Mucosa of stomach (tissue), 1 donor: ENCODE measurements at regions not wholly inside any gene's neighbourhood (a gene's known extent, or its start where the extent isn't known, plus 50 kb on each side); places are given as distances from the start of the nearest gene placed in this dataset.

ENCODE experiments used
- H3K27me3 ChIP-seq: one replicate; pipeline ENCODE4 v1.7.0; 2013; ENCODE audit warnings: mild to moderate bottlenecking, low read length; ENCODE audit not compliant: control insufficient read depth, insufficient read depth
- H3K36me3 ChIP-seq: one replicate; pipeline ENCODE4 v1.7.0; 2013; ENCODE audit warnings: low read length; ENCODE audit not compliant: control insufficient read depth, insufficient read depth
- H3K4me1 ChIP-seq: one replicate; pipeline ENCODE4 v1.7.0; 2013; ENCODE audit warnings: mild to moderate bottlenecking, low read length; ENCODE audit not compliant: control insufficient read depth, insufficient read depth
- H3K4me3 ChIP-seq: one replicate; pipeline ENCODE4 v1.7.0; 2013; ENCODE audit warnings: low read length
- H3K9ac ChIP-seq: one replicate; pipeline ENCODE4 v1.7.0; 2013; ENCODE audit warnings: mild to moderate bottlenecking, low read length, moderate library complexity
- H3K9me3 ChIP-seq: one replicate; pipeline ENCODE4 v1.7.0; 2013; ENCODE audit warnings: mild to moderate bottlenecking, low read length, moderate library complexity; ENCODE audit not compliant: control insufficient read depth
- donor health status: Pancreatic carcinoma.

GRCh38 chr4:22336822-22337221 is 179.0 kb downstream of the ADGRA3 start:
- H3K9ac ChIP-seq: no peak overlapping the region
- H3K4me3 ChIP-seq: no peak overlapping the region
- H3K36me3 ChIP-seq: no peaks in the 10 kb centered on the region
- H3K27me3 ChIP-seq: no peaks in the 10 kb centered on the region
- no peaks in the 10 kb centered on the region for H3K9me3 ChIP-seq
- H3K4me1 ChIP-seq: no peaks in the 10 kb centered on the region

DNA sequence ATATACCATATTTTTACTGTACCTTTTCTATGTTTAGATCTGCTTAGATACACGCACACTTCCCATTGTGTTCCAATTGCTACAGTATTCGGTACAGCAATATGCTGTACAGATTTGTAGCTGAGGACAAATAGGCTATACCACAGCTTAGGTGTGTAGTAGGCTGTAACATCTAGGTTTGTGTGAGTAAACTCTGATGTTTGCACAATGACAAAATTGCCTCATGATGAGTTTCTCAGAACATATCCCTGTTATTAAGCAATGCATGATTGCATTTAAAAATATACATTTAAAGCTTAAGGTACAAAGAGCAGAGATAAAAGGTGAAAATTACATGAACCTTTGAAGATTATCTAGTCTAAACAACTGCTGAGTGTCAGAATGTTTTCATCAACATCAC is 181.7 kb downstream of the ADGRA3 start:
- no peaks in the 10 kb centered on the region for H3K27me3 ChIP-seq
- H3K9ac ChIP-seq: no peak overlapping the region
- H3K36me3 ChIP-seq: no peaks in the 10 kb centered on the region
- H3K4me1 ChIP-seq: no peaks in the 10 kb centered on the region
- H3K9me3 ChIP-seq: no peaks in the 10 kb centered on the region
- no peak overlapping the region for H3K4me3 ChIP-seq

DNA sequence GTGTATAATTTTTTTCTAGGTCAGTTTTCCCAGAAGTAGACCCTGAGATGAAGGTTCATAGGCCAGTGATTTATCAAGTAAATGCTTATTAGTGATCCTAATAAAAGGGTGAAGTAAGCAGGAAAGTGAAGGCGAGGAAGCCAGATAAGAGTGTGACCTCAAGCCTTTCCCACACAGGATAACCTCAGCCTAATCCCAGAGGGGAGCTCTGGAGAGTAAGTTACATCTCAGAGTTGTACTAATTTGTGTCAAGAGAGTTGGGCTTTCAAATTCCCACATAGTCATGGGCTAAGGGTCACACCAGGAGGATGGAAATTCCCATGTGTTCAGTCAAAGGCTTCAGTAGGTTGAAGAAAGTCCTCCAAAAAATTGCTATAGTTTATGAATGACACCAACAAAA is 191.4 kb downstream of the ADGRA3 start:
- no peak overlapping the region for H3K4me3 ChIP-seq
- no peaks in the 10 kb centered on the region for H3K9me3 ChIP-seq
- H3K4me1 ChIP-seq: no peaks in the 10 kb centered on the region
- no peak overlapping the region for H3K9ac ChIP-seq
- no peaks in the 10 kb centered on the region for H3K36me3 ChIP-seq
- no peaks in the 10 kb centered on the region for H3K27me3 ChIP-seq

GRCh38 chr4:22323691-22324090 is 192.2 kb downstream of the ADGRA3 start:
- Histone ChIP-seq H3K9ac (no peak overlapping the region), H3K4me1 (no peaks in the 10 kb centered on the region), H3K36me3 (no peaks in the 10 kb centered on the region), H3K4me3 (no peak overlapping the region), H3K9me3 (no peaks in the 10 kb centered on the region), H3K27me3 (no peaks in the 10 kb centered on the region)

- Histone ChIP-seq H3K4me3 (no peak overlapping the region), H3K9ac (no peak overlapping the region), H3K4me1 (no peaks in the 10 kb centered on the region), H3K9me3 (no peaks in the 10 kb centered on the region), H3K36me3 (no peaks in the 10 kb centered on the region), H3K27me3 (no peaks in the 10 kb centered on the region)
These were observed 192.9 kb downstream of the ADGRA3 start for GRCh38 chr4:22322996-22323395.

- Histone ChIP-seq H3K4me1 (no peaks in the 10 kb centered on the region), H3K4me3 (no peak overlapping the region), H3K27me3 (no peaks in the 10 kb centered on the region), H3K9me3 (no peaks in the 10 kb centered on the region), H3K9ac (no peak overlapping the region), H3K36me3 (no peaks in the 10 kb centered on the region)
These were observed 200.2 kb downstream of the ADGRA3 start for GRCh38 chr4:22315628-22316027.

GRCh38 chr4:22313976-22314375 is 201.9 kb downstream of the ADGRA3 start:
- Histone ChIP-seq H3K9me3 (no peaks in the 10 kb centered on the region), H3K4me3 (no peak overlapping the region), H3K9ac (no peak overlapping the region), H3K27me3 (no peaks in the 10 kb centered on the region), H3K36me3 (no peaks in the 10 kb centered on the region), H3K4me1 (no peaks in the 10 kb centered on the region)

DNA sequence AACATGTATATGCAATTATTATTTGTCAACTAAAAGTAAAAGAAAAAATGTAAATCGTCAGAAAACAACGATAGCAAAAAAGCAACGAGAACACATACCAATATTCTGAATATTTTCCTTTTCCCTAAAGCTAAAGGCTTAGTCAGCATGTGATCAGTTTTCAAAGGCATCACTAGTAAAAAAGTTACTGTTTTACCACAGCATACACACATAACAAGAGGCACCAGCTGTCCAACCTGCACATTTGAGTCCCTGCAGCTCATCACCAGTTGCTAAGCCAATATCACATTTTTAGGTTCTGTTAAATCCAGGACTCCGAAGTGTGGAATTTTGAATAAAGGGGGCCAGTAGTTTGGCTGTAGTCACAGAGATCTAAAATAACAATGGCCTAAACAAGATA is 203.8 kb downstream of the ADGRA3 start:
- Histone ChIP-seq H3K4me1 (no peaks in the 10 kb centered on the region), H3K9ac (no peak overlapping the region), H3K36me3 (no peaks in the 10 kb centered on the region), H3K9me3 (no peaks in the 10 kb centered on the region), H3K27me3 (no peaks in the 10 kb centered on the region), H3K4me3 (no peak overlapping the region)

DNA sequence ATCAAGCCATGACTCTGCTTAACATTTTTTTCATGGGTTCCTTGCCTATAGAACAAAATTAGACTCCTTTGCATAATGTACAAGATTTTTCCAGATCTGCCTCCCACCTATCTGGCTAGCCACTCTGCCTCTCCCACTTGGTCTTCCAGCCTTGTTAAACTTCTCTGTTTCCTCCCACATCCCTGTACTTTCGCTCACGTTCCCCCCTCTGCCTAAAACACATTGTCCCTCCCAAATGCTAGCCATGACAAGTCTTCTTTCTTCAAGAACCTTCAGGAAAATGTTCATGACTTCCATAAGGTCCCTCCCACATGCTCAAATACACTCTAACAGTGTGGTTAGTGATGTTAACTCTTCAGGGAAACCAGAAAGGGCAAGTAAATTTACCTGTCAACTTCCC is 214.6 kb downstream of the ADGRA3 start:
- H3K9me3 ChIP-seq: no peaks in the 10 kb centered on the region
- H3K36me3 ChIP-seq: no peaks in the 10 kb centered on the region

DNA sequence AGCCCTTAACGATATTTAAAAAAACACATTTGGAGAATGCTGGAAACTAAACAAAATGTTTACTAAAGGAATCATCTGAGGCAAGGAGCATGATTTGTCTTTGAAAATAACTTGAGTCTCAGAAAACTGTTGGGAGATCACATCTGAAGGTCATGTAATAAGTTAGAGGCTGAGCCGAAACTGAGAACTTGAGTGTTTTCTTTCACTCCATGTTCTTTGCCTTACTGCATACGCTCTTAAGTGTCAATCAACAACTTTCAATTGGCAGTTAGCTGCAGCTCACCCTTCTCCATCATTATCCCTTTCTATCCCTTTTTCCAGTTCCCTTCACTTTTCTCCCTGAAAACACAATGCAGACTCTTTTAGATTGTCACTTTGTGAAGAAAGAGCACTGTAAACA is 216.2 kb downstream of the ADGRA3 start:
- no peaks in the 10 kb centered on the region for H3K9me3 ChIP-seq
- H3K27me3 ChIP-seq: no peaks in the 10 kb centered on the region
- no peaks in the 10 kb centered on the region for H3K36me3 ChIP-seq
- no peaks in the 10 kb centered on the region for H3K4me1 ChIP-seq
- H3K4me3 ChIP-seq: no peak overlapping the region
- no peak overlapping the region for H3K9ac ChIP-seq

More for the DNA sequence above, 214.6 kb downstream of the ADGRA3 start:
- H3K4me1 ChIP-seq: no peaks in the 10 kb centered on the region
- no peaks in the 10 kb centered on the region for H3K27me3 ChIP-seq
- no peak overlapping the region for H3K9ac ChIP-seq
- H3K4me3 ChIP-seq: no peak overlapping the region

DNA sequence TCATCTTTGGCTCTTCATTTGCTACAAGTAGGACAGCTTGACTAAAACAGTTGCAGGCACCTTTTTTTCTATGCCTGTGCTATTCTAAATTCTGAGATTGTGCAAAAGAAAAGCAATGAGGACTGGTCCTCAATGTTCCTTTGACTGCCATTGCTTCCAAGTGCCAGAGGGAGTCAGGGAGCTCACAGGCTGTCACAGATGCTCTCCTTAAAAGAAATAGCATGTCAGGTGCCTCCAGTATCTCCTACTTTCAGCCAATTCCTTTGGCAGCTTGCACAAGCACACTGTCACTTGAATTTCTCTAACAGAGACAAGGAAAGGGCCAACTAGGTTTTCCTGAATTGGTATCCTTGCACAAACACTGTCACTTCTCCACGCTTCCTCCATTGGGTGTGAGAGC is 228.2 kb downstream of the ADGRA3 start:
- no peaks in the 10 kb centered on the region for H3K36me3 ChIP-seq
- H3K4me3 ChIP-seq: no peak overlapping the region
- H3K9me3 ChIP-seq: no peaks in the 10 kb centered on the region
- H3K9ac ChIP-seq: no peak overlapping the region
- no peaks in the 10 kb centered on the region for H3K4me1 ChIP-seq
- no peaks in the 10 kb centered on the region for H3K27me3 ChIP-seq

GRCh38 chr4:22268350-22269025 is 247.4 kb downstream of the ADGRA3 start:
- H3K9ac ChIP-seq: no peak overlapping the region
- no peaks in the 10 kb centered on the region for H3K36me3 ChIP-seq
- no peaks in the 10 kb centered on the region for H3K27me3 ChIP-seq
- H3K4me3 ChIP-seq: no peak overlapping the region
- H3K9me3 ChIP-seq: no peaks in the 10 kb centered on the region
- no peaks in the 10 kb centered on the region for H3K4me1 ChIP-seq

GRCh38 chr4:22264261-22264660 is 251.6 kb downstream of the ADGRA3 start:
- H3K4me1 ChIP-seq: no peaks in the 10 kb centered on the region
- H3K4me3 ChIP-seq: no peak overlapping the region
- H3K9ac ChIP-seq: no peak overlapping the region
- no peaks in the 10 kb centered on the region for H3K27me3 ChIP-seq
- no peaks in the 10 kb centered on the region for H3K36me3 ChIP-seq
- H3K9me3 ChIP-seq: no peaks in the 10 kb centered on the region
